ENCODE measurements at regions not wholly inside any gene's neighbourhood (a gene's known extent, or its start where the extent isn't known, plus 50 kb on each side); places are given as distances from the start of the nearest gene placed in this dataset.

DNA sequence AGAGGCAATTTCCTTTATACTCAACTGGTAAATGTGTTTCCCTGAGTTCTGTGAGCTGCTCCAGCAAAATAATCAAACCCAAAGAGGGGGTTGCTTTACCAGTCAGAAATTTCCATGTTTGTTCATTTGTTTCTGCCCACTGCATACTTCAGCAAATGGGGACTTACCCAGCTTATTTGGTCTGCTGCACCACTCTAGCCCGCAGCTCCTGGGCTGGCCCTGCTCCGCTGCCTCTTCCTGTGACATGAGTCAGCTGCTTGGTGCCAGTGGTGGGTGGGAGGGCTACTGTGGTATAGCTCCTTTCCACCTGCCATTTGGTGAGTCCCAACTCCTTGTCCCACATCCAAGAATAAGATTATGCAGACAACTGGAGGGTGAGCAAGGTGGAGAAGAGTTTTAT is 644.2 kb downstream of the MCTP2 start:
- Histone ChIP-seq H3K27me3 (ENCODE audit: insufficient read depth, poor library complexity, severe bottlenecking) (peaks cover 4% of the 10 kb centered on the region), H3K4me3 (replicated peaks; ENCODE audit: insufficient read depth, low read length) (no peak overlapping the region), H3K27ac (replicated peaks) (no peak overlapping the region)
- TF ChIP-seq GABPA (IDR thresholded peaks at IDR 0.05; ENCODE audit: low read depth): no peak
- TF ChIP-seq, protein P1, sequence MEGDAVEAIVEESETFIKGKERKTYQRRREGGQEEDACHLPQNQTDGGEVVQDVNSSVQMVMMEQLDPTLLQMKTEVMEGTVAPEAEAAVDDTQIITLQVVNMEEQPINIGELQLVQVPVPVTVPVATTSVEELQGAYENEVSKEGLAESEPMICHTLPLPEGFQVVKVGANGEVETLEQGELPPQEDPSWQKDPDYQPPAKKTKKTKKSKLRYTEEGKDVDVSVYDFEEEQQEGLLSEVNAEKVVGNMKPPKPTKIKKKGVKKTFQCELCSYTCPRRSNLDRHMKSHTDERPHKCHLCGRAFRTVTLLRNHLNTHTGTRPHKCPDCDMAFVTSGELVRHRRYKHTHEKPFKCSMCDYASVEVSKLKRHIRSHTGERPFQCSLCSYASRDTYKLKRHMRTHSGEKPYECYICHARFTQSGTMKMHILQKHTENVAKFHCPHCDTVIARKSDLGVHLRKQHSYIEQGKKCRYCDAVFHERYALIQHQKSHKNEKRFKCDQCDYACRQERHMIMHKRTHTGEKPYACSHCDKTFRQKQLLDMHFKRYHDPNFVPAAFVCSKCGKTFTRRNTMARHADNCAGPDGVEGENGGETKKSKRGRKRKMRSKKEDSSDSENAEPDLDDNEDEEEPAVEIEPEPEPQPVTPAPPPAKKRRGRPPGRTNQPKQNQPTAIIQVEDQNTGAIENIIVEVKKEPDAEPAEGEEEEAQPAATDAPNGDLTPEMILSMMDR (IDR thresholded peaks at IDR 0.05; ENCODE audit: insufficient read depth, low read length): no peak
- no peak for TF ChIP-seq SPI1 (IDR thresholded peaks at IDR 0.05; ENCODE audit: borderline replicate concordance, low read depth)
- TF ChIP-seq, protein P2, sequence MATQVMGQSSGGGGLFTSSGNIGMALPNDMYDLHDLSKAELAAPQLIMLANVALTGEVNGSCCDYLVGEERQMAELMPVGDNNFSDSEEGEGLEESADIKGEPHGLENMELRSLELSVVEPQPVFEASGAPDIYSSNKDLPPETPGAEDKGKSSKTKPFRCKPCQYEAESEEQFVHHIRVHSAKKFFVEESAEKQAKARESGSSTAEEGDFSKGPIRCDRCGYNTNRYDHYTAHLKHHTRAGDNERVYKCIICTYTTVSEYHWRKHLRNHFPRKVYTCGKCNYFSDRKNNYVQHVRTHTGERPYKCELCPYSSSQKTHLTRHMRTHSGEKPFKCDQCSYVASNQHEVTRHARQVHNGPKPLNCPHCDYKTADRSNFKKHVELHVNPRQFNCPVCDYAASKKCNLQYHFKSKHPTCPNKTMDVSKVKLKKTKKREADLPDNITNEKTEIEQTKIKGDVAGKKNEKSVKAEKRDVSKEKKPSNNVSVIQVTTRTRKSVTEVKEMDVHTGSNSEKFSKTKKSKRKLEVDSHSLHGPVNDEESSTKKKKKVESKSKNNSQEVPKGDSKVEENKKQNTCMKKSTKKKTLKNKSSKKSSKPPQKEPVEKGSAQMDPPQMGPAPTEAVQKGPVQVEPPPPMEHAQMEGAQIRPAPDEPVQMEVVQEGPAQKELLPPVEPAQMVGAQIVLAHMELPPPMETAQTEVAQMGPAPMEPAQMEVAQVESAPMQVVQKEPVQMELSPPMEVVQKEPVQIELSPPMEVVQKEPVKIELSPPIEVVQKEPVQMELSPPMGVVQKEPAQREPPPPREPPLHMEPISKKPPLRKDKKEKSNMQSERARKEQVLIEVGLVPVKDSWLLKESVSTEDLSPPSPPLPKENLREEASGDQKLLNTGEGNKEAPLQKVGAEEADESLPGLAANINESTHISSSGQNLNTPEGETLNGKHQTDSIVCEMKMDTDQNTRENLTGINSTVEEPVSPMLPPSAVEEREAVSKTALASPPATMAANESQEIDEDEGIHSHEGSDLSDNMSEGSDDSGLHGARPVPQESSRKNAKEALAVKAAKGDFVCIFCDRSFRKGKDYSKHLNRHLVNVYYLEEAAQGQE (IDR thresholded peaks at IDR 0.05; ENCODE audit: insufficient replicate concordance, low read depth): no peak
- TF ChIP-seq POLR2AphosphoS5 (IDR thresholded peaks at IDR 0.05; ENCODE audit: low read depth): no peak
- DNase-seq (ENCODE audit: low read depth in 1 of 2, low spot score in 1 of 2): no peak

GRCh38 chr15:94877833-94878232 is 646.5 kb downstream of the MCTP2 start:
- Histone ChIP-seq H3K27ac (replicated peaks) (no peak overlapping the region), H3K4me3 (replicated peaks; ENCODE audit: insufficient read depth, low read length) (no peak overlapping the region)
- TF ChIP-seq GABPA (IDR thresholded peaks at IDR 0.05; ENCODE audit: low read depth) (no peak), POLR2AphosphoS5 (IDR thresholded peaks at IDR 0.05; ENCODE audit: low read depth) (no peak), SPI1 (IDR thresholded peaks at IDR 0.05; ENCODE audit: borderline replicate concordance, low read depth) (no peak)
- TF ChIP-seq, protein P2 (IDR thresholded peaks at IDR 0.05; ENCODE audit: insufficient replicate concordance, low read depth): no peak
- TF ChIP-seq, protein P1 (IDR thresholded peaks at IDR 0.05; ENCODE audit: insufficient read depth, low read length): no peak

GRCh38 chr15:94882071-94882712 is 650.8 kb downstream of the MCTP2 start:
- H3K27me3 ChIP-seq (ENCODE audit: insufficient read depth, poor library complexity, severe bottlenecking): no peaks in the 10 kb centered on the region
- H3K27ac ChIP-seq (replicated peaks): no peak overlapping the region
- TF ChIP-seq, protein P1 (IDR thresholded peaks at IDR 0.05; ENCODE audit: insufficient read depth, low read length): no peak
- TF ChIP-seq SPI1 (IDR thresholded peaks at IDR 0.05; ENCODE audit: borderline replicate concordance, low read depth) (no peak), POLR2AphosphoS5 (IDR thresholded peaks at IDR 0.05; ENCODE audit: low read depth) (no peak)
- TF ChIP-seq, protein P2 (IDR thresholded peaks at IDR 0.05; ENCODE audit: insufficient replicate concordance, low read depth): no peak

More at GRCh38 chr15:94877833-94878232, 646.5 kb downstream of the MCTP2 start:
- DNase-seq (ENCODE audit: low read depth in 1 of 2, low spot score in 1 of 2): no peak
- H3K27me3 ChIP-seq (ENCODE audit: insufficient read depth, poor library complexity, severe bottlenecking): peaks cover 4% of the 10 kb centered on the region

More at GRCh38 chr15:94882071-94882712, 650.8 kb downstream of the MCTP2 start:
- no peak overlapping the region for H3K4me3 ChIP-seq (replicated peaks; ENCODE audit: insufficient read depth, low read length)
- no peak for DNase-seq (ENCODE audit: low read depth in 1 of 2, low spot score in 1 of 2)
